PC-9 (cell line): ENCODE measurements at regions not wholly inside any gene's neighbourhood (a gene's known extent, or its start where the extent isn't known, plus 50 kb on each side); places are given as distances from the start of the nearest gene placed in this dataset.
"Not testable (repeated sequence)": the region's sequence is repeated elsewhere in the genome, so short reads cannot be mapped to it uniquely, and the experiment has no call there.

Experiments
- BruUV-seq: library from RNA; stranded (reverse); fragments of 400-500 nt; replicated peaks from 2 replicates; lab custom pipeline; 2021; lab: Mats Ljungman, UMichigan
- CTCF ChIA-PET: fragments of 300-600 bp; sonication (Branson Sonifier 250); formaldehyde crosslinking; loops from one replicate; lab custom pipeline; 2022; ENCODE audit warnings: antibody characterized with exemption; lab: Charles Lee
- POLR2A ChIA-PET: fragments of 300-600 bp; sonication (Branson Sonifier 250); formaldehyde crosslinking; loops from one replicate; lab custom pipeline; 2022; ENCODE audit warnings: antibody characterized with exemption; ENCODE audit not compliant: unreplicated experiment; lab: Charles Lee
- DNase-seq, 2 experiments: peaks; one replicate each; pipeline versions ENCODE4 v3.0.0 to v3.0.0-alpha.2; 2015 to 2022; ENCODE audit warnings: mixed read lengths in 1 of 2
- H2AFZ ChIP-seq: fragments of 200-600 bp; sonication (generic); 2 replicates; pipeline ENCODE4 v1.8.1; 2017; ENCODE audit warnings: antibody characterized with exemption
- H3F3A ChIP-seq: fragments of 200-600 bp; sonication (generic); 2 replicates; pipeline ENCODE4 v1.8.1; 2017; ENCODE audit warnings: antibody characterized with exemption, mild to moderate bottlenecking, low read depth; ENCODE audit not compliant: insufficient read depth
- H3K27ac ChIP-seq: fragments of 200-600 bp; sonication (generic); 2 replicates; pipeline ENCODE4 v1.6.1; 2016; ENCODE audit warnings: mixed run types
- H3K27me3 ChIP-seq: fragments of 200-600 bp; sonication (generic); 2 replicates; pipeline ENCODE4 v1.6.1; 2016; ENCODE audit warnings: low read depth, mixed run types; ENCODE audit not compliant: insufficient read depth
- H3K36me3 ChIP-seq: fragments of 200-600 bp; sonication (generic); 2 replicates; pipeline ENCODE4 v1.6.1; 2016; ENCODE audit warnings: low read depth, mixed run types
- H3K4me1 ChIP-seq: fragments of 200-600 bp; sonication (generic); replicated peaks from 2 replicates; pipeline ENCODE4 v1.6.1; 2016; ENCODE audit warnings: mixed run types; ENCODE audit not compliant: insufficient read depth
- H3K4me2 ChIP-seq: fragments of 200-600 bp; sonication (generic); 2 replicates; pipeline ENCODE4 v1.6.1; 2017; ENCODE audit warnings: mixed run types
- H3K4me3 ChIP-seq: fragments of 200-600 bp; sonication (generic); 2 replicates; pipeline ENCODE4 v1.6.1; 2016; ENCODE audit warnings: mixed run types
- H3K79me2 ChIP-seq: fragments of 200-600 bp; sonication (generic); 2 replicates; pipeline ENCODE4 v1.6.1; 2017; ENCODE audit warnings: low read depth, mixed run types
- H3K9me2 ChIP-seq: fragments of 200-600 bp; sonication (generic); 2 replicates; pipeline ENCODE4 v1.8.1; 2017; ENCODE audit warnings: mild to moderate bottlenecking; ENCODE audit not compliant: insufficient read depth
- H3K9me3 ChIP-seq: fragments of 200-600 bp; sonication (generic); 2 replicates; pipeline ENCODE4 v1.8.1; 2016; ENCODE audit warnings: low read depth; ENCODE audit not compliant: insufficient read depth
- H4K20me1 ChIP-seq: fragments of 200-600 bp; sonication (generic); 2 replicates; pipeline ENCODE4 v1.8.1; 2017; ENCODE audit not compliant: insufficient read depth
- CTCF ChIP-seq: fragments of 200-600 bp; sonication (generic); conservative IDR thresholded peaks from 2 replicates; pipeline ENCODE4 v1.6.1; 2017; ENCODE audit warnings: mixed run types, antibody characterized with exemption, mild to moderate bottlenecking, moderate library complexity
- EZH2 ChIP-seq: fragments of 200-600 bp; sonication (generic); IDR thresholded peaks from 2 replicates; pipeline ENCODE4 v1.8.0; 2017; ENCODE audit warnings: antibody characterized with exemption, low read depth
- intact Hi-C: fragments of 100-400 bp; cut with micrococcal nuclease; formaldehyde crosslinking; loops from one replicate; pipeline ENCODE4 v1.10.0; 2022; ENCODE audit not compliant: unreplicated experiment

GRCh38 chr9:82489201-82489821 lies 500.7 kb downstream of the SPATA31D1 start:
- Histone ChIP-seq H3K4me1 (no peaks in the 10 kb centered on the region), H3K27me3 (no peaks in the 10 kb centered on the region), H2AFZ (no peak overlapping the region), H3K4me3 (no peak overlapping the region), H3K27ac (no peak overlapping the region), H3K9me3 (no peaks in the 10 kb centered on the region), H4K20me1 (no peaks in the 10 kb centered on the region), H3K9me2 (no peaks in the 10 kb centered on the region), H3K4me2 (no peak overlapping the region), H3F3A (no peaks in the 10 kb centered on the region), H3K79me2 (no peaks in the 10 kb centered on the region), H3K36me3 (no peaks in the 10 kb centered on the region)
- POLR2A ChIA-PET, result no interaction called here
- intact Hi-C loops, result no loop called here
- no peak for DNase-seq
- CTCF ChIA-PET, result no interaction called here
- no TSS peak for BruUV-seq
- TF ChIP-seq CTCF, result no peak
- TF ChIP-seq EZH2, result no peak

- POLR2A ChIA-PET, result no interaction called here
- intact Hi-C loops, result loop anchor here (5.0 kb wide), 1 partner anchor 78 kb away; no protein-coding TSS in a partner anchor
- CTCF ChIA-PET, result no interaction called here
- Histone ChIP-seq H3K27ac (no peak overlapping the region), H3K27me3 (no peaks in the 10 kb centered on the region), H3K9me2 (no peaks in the 10 kb centered on the region), H3K4me3 (no peak overlapping the region), H3K9me3 (no peaks in the 10 kb centered on the region), H4K20me1 (no peaks in the 10 kb centered on the region), H2AFZ (no peak overlapping the region), H3K4me1 (no peaks in the 10 kb centered on the region), H3K36me3 (no peaks in the 10 kb centered on the region), H3K79me2 (no peaks in the 10 kb centered on the region), H3F3A (no peaks in the 10 kb centered on the region), H3K4me2 (no peak overlapping the region)
- BruUV-seq, result no TSS peak
- TF ChIP-seq EZH2, result no peak
- no peak for TF ChIP-seq CTCF
- DNase-seq, result peak in 1 of 2 experiments; percentile 4
Observed at GRCh38 chr9:82490019-82490499, 501.5 kb downstream of the SPATA31D1 start.

GRCh38 chr9:82490821-82491220 lies 502.2 kb downstream of the SPATA31D1 start:
- H3K27me3 ChIP-seq, H3K4me1 ChIP-seq, DNase-seq, BruUV-seq, H3K27ac ChIP-seq, POLR2A ChIA-PET, H3K9me2 ChIP-seq, H3K4me2 ChIP-seq, H3K9me3 ChIP-seq, H3F3A ChIP-seq, H4K20me1 ChIP-seq, H3K79me2 ChIP-seq, CTCF ChIA-PET, H2AFZ ChIP-seq, H3K36me3 ChIP-seq, H3K4me3 ChIP-seq: not testable (repeated sequence)
- intact Hi-C loops, result loop anchor here (5.0 kb wide), 1 partner anchor 79 kb away; no protein-coding TSS in a partner anchor

- H3K9me3 ChIP-seq, result no peaks in the 10 kb centered on the region
- no peaks in the 10 kb centered on the region for H3K4me1 ChIP-seq
- H3K79me2 ChIP-seq, result no peaks in the 10 kb centered on the region
- no TSS peak for BruUV-seq
- no peak overlapping the region for H3K27ac ChIP-seq
- no peaks in the 10 kb centered on the region for H4K20me1 ChIP-seq
- TF ChIP-seq CTCF (no peak), EZH2 (no peak)
- no peaks in the 10 kb centered on the region for H3K9me2 ChIP-seq
- POLR2A ChIA-PET, result no interaction called here
- no peak overlapping the region for H3K4me2 ChIP-seq
- H3K27me3 ChIP-seq, result no peaks in the 10 kb centered on the region
- H2AFZ ChIP-seq, result no peak overlapping the region
- no peak overlapping the region for H3K4me3 ChIP-seq
- no peaks in the 10 kb centered on the region for H3K36me3 ChIP-seq
- no peak for DNase-seq
- CTCF ChIA-PET, result no interaction called here
- intact Hi-C loops, result loop anchor here (5.0 kb wide), 1 partner anchor 79 kb away; no protein-coding TSS in a partner anchor
- no peaks in the 10 kb centered on the region for H3F3A ChIP-seq
Observed at GRCh38 chr9:82491604-82492003, 503.0 kb downstream of the SPATA31D1 start.
